OCI-LY7 (cell line): ENCODE measurements at regions not wholly inside any gene's neighbourhood (a gene's known extent, or its start where the extent isn't known, plus 50 kb on each side); places are given as distances from the start of the nearest gene placed in this dataset.
A peak's percentile ranks its signal among the peaks of the same experiment; 100 is the strongest.

Source experiments
- EZH2phosphoT487 ChIP-seq: fragments of 200-600 bp; sonication (generic); IDR thresholded peaks from 2 replicates; pipeline ENCODE4 v1.6.1; 2018; ENCODE audit warnings: low read depth, borderline replicate concordance, mild to moderate bottlenecking, mixed run types, antibody characterized with exemption, low read length, moderate library complexity, mixed read lengths
- TF ChIP-seq, protein P1 (sequence below): fragments of 200-600 bp; sonication (generic); conservative IDR thresholded peaks from 2 replicates; pipeline ENCODE4 v1.5.1; 2014; ENCODE audit warnings: mild to moderate bottlenecking, antibody characterized with exemption, low read length, moderate library complexity, mixed read lengths

DNA sequence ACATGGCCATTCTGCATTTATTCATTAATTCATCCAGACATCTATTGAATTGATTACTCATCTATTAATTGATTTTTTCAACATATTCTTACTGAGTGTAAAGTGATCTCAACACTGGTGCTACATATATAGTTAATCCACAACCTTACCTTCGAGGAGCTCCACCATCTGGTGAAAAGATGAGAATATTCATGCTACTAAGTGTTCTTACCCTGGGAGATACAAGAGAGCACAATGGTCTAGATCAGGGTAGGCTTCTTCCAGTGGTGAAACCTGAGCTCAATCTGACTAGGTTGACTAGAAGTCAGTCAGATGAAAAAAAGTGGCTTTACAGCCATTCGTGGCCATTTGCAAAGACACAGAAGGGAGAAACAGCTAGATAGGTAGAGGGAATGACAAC is 507.4 kb downstream of the ANKRD7 start:
- TF ChIP-seq, protein P1, sequence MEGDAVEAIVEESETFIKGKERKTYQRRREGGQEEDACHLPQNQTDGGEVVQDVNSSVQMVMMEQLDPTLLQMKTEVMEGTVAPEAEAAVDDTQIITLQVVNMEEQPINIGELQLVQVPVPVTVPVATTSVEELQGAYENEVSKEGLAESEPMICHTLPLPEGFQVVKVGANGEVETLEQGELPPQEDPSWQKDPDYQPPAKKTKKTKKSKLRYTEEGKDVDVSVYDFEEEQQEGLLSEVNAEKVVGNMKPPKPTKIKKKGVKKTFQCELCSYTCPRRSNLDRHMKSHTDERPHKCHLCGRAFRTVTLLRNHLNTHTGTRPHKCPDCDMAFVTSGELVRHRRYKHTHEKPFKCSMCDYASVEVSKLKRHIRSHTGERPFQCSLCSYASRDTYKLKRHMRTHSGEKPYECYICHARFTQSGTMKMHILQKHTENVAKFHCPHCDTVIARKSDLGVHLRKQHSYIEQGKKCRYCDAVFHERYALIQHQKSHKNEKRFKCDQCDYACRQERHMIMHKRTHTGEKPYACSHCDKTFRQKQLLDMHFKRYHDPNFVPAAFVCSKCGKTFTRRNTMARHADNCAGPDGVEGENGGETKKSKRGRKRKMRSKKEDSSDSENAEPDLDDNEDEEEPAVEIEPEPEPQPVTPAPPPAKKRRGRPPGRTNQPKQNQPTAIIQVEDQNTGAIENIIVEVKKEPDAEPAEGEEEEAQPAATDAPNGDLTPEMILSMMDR, result peak; percentile 36; the same call in 1 of the 2 replicates
- TF ChIP-seq EZH2phosphoT487, result no peak
